ENCODE measurements at regions not wholly inside any gene's neighbourhood (a gene's known extent, or its start where the extent isn't known, plus 50 kb on each side); places are given as distances from the start of the nearest gene placed in this dataset.

DNA sequence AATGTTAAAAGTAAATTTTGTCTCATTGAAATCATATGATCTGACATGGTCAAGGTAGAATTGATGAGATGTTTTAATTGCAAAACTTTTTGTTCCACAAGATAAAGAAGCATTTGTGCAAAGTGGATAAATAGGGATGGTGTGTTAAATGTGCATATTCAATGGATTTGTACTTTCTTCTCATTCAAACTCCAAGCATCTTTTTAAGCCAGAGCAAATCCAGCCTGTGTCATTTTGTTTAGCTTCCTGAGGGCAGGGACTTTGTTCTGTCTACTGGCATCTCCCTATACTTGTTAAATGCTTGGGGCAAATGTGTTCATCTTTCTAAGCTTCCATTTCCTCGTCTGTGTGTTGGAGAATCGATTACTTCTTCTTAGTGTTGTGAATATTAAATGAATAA is 200.3 kb downstream of the SLIT2 start:
- TF ChIP-seq, protein P1, sequence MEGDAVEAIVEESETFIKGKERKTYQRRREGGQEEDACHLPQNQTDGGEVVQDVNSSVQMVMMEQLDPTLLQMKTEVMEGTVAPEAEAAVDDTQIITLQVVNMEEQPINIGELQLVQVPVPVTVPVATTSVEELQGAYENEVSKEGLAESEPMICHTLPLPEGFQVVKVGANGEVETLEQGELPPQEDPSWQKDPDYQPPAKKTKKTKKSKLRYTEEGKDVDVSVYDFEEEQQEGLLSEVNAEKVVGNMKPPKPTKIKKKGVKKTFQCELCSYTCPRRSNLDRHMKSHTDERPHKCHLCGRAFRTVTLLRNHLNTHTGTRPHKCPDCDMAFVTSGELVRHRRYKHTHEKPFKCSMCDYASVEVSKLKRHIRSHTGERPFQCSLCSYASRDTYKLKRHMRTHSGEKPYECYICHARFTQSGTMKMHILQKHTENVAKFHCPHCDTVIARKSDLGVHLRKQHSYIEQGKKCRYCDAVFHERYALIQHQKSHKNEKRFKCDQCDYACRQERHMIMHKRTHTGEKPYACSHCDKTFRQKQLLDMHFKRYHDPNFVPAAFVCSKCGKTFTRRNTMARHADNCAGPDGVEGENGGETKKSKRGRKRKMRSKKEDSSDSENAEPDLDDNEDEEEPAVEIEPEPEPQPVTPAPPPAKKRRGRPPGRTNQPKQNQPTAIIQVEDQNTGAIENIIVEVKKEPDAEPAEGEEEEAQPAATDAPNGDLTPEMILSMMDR (IDR thresholded peaks at IDR 0.05; ENCODE audit: borderline replicate concordance, extremely low read depth, low read length, poor library complexity, severe bottlenecking) = no peak
- TF ChIP-seq EZH2 (IDR thresholded peaks at IDR 0.05; ENCODE audit: borderline replicate concordance, low read depth, low read length, severe bottlenecking) = no peak
- H3K79me2 ChIP-seq (ENCODE audit: insufficient read depth, low read length) = no peaks in the 10 kb centered on the region
- H3K4me1 ChIP-seq (ENCODE audit: insufficient read depth, low read length) = no peaks in the 10 kb centered on the region
- no peaks in the 10 kb centered on the region for H4K20me1 ChIP-seq (ENCODE audit: insufficient read depth, low read length)
- H2AFZ ChIP-seq (ENCODE audit: low read depth, low read length) = no peak overlapping the region
- H3K27ac ChIP-seq (ENCODE audit: low read length) = no peak overlapping the region
- ATAC-seq (ENCODE audit: insufficient read depth, low read depth) = no peak
- no peaks in the 10 kb centered on the region for H3K9me3 ChIP-seq (ENCODE audit: insufficient read depth, low read length, severe bottlenecking)
- H3K4me2 ChIP-seq (ENCODE audit: insufficient read depth, low read length) = no peak overlapping the region
- no peak overlapping the region for H3K4me3 ChIP-seq (ENCODE audit: low read depth in 1 of 2, low read length in 2 of 2)
- DNase-seq = no peak
- no peak overlapping the region for H3K9ac ChIP-seq (ENCODE audit: low read depth, low read length)
- no peaks in the 10 kb centered on the region for H3K27me3 ChIP-seq (ENCODE audit: insufficient read depth, low read length, poor library complexity)
- H3K36me3 ChIP-seq (ENCODE audit: insufficient read depth, low read length) = no peaks in the 10 kb centered on the region

DNA sequence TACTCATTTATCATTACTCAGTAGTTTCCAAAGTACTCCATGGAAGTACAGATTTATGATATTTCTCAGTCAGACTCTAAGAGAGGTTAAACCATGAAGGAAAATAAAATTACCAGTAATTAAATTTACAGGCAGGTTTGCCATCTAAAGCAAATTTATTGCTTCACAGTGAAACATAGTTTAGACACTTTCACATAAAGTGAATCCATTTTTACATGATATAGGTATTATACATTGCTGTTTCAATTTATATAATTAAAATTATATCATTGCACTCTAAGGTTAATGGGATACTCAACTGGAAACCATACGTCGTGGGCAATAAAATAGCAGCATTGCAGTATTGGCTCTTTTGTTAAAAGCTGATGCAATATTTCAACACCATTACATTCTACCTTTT is 202.8 kb downstream of the SLIT2 start:
- Histone ChIP-seq H3K9ac (ENCODE audit: low read depth, low read length) (no peak overlapping the region), H3K4me3 (ENCODE audit: low read depth in 1 of 2, low read length in 2 of 2) (no peak overlapping the region), H3K27ac (ENCODE audit: low read length) (no peak overlapping the region), H4K20me1 (ENCODE audit: insufficient read depth, low read length) (no peaks in the 10 kb centered on the region), H3K27me3 (ENCODE audit: insufficient read depth, low read length, poor library complexity) (no peaks in the 10 kb centered on the region), H3K79me2 (ENCODE audit: insufficient read depth, low read length) (no peaks in the 10 kb centered on the region), H3K36me3 (ENCODE audit: insufficient read depth, low read length) (no peaks in the 10 kb centered on the region), H3K4me1 (ENCODE audit: insufficient read depth, low read length) (no peaks in the 10 kb centered on the region), H3K9me3 (ENCODE audit: insufficient read depth, low read length, severe bottlenecking) (no peaks in the 10 kb centered on the region), H3K4me2 (ENCODE audit: insufficient read depth, low read length) (no peak overlapping the region), H2AFZ (ENCODE audit: low read depth, low read length) (no peak overlapping the region)
- ATAC-seq (ENCODE audit: insufficient read depth, low read depth) (no peak), DNase-seq (no peak)
- TF ChIP-seq EZH2 (IDR thresholded peaks at IDR 0.05; ENCODE audit: borderline replicate concordance, low read depth, low read length, severe bottlenecking) = no peak
- TF ChIP-seq, protein P1 (IDR thresholded peaks at IDR 0.05; ENCODE audit: borderline replicate concordance, extremely low read depth, low read length, poor library complexity, severe bottlenecking) = no peak

DNA sequence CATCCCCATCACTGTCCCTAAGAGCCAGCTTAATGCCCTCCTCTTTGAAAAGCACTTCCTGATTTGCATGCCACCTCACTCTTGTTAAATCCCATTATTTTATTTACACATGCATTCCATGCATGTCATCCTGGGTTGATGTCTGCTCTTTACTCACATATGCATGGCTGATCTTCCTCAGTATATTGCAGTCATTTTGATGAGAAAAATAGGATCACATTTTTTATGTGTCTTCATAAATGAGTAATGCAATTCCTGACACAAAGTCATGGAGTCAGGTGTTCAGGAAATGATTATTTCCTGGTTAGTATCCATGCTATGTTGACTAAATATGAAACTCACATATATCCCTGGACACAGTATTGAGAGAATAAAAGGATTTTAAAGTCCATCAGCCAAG is 204.7 kb downstream of the SLIT2 start:
- no peak for ATAC-seq (ENCODE audit: insufficient read depth, low read depth)

More for the DNA sequence above, 204.7 kb downstream of the SLIT2 start:
- Histone ChIP-seq H3K4me2 (ENCODE audit: insufficient read depth, low read length) (no peak overlapping the region), H3K4me1 (ENCODE audit: insufficient read depth, low read length) (no peaks in the 10 kb centered on the region), H3K9me3 (ENCODE audit: insufficient read depth, low read length, severe bottlenecking) (no peaks in the 10 kb centered on the region), H3K79me2 (ENCODE audit: insufficient read depth, low read length) (no peaks in the 10 kb centered on the region), H3K9ac (ENCODE audit: low read depth, low read length) (no peak overlapping the region), H3K36me3 (ENCODE audit: insufficient read depth, low read length) (no peaks in the 10 kb centered on the region), H3K27ac (ENCODE audit: low read length) (no peak overlapping the region), H3K27me3 (ENCODE audit: insufficient read depth, low read length, poor library complexity) (no peaks in the 10 kb centered on the region), H4K20me1 (ENCODE audit: insufficient read depth, low read length) (no peaks in the 10 kb centered on the region), H3K4me3 (ENCODE audit: low read depth in 1 of 2, low read length in 2 of 2) (no peak overlapping the region), H2AFZ (ENCODE audit: low read depth, low read length) (no peak overlapping the region)
- no peak for TF ChIP-seq EZH2 (IDR thresholded peaks at IDR 0.05; ENCODE audit: borderline replicate concordance, low read depth, low read length, severe bottlenecking)
- TF ChIP-seq, protein P1 (IDR thresholded peaks at IDR 0.05; ENCODE audit: borderline replicate concordance, extremely low read depth, low read length, poor library complexity, severe bottlenecking) = no peak
- no peak for DNase-seq

Data from DND-41 (cell line).